SK-N-MC (cell line): ENCODE measurements at regions not wholly inside any gene's neighbourhood (a gene's known extent, or its start where the extent isn't known, plus 50 kb on each side); places are given as distances from the start of the nearest gene placed in this dataset.

Experiments
- EZH2 ChIP-seq: fragments of 200-600 bp; sonication (generic); IDR thresholded peaks from one replicate; pipeline ENCODE4 v1.6.1; 2017; ENCODE audit warnings: antibody characterized with exemption
- POLR2AphosphoS5 ChIP-seq: IDR thresholded peaks from 2 replicates; pipeline ENCODE4 v1.6.1; 2012; ENCODE audit warnings: mild to moderate bottlenecking, low read depth, low read length, borderline replicate concordance

DNA sequence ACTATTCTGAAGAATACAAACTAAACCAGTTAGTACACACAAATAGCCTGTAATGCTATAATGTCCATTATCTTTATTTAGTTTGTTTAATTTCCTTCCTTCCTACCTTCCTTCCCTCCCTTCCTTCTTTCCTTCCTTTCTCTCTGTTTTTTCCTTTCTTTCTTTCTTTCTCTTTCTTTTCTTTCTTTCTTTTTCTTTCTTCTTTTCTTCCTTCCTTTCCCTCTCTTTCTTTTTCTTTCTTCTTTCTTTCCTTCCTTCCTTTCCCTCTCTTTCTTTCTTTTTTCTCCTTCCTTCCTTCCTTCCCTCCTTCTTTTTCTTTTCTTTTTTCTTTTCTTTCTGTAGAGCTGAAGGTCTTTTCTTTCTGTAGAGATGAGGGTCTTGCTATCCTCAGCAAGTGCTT is 131.2 kb downstream of the TMEM30B start:
- no peak for TF ChIP-seq POLR2AphosphoS5
- TF ChIP-seq EZH2, result no peak
